GM21737 (cell line): ENCODE measurements at regions not wholly inside any gene's neighbourhood (a gene's known extent, or its start where the extent isn't known, plus 50 kb on each side); places are given as distances from the start of the nearest gene placed in this dataset.
"Not testable (repeated sequence)": the region's sequence is repeated elsewhere in the genome, so short reads cannot be mapped to it uniquely, and the experiment has no call there.

Source experiments
- ATAC-seq: cut with Tn5 transposase; IDR thresholded peaks from one replicate; pipeline ENCODE4 v1.9.1; 2021; ENCODE audit warnings: mild to moderate bottlenecking, moderate library complexity; ENCODE audit not compliant: unreplicated experiment

DNA sequence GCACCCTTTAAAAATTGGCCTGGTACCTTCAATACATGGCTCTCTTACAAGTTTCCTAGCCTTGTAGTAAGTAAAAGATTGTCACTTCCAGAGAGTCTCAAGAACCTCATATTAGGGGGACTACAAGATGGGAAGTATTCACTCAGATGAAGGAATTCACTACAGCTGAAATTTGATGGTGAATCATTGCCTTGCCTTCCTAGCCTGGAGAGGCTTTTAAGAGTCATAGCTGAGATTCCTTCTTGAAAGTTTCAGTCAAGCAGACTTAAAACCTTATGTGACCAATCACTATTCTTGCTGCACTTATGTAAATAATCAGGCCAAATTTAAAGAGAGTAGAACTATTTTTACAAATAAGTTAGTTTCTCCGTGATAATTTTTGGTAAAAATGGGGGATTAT, 451.6 kb downstream of the TRHDE start:
- ATAC-seq = no peak

- no peak for ATAC-seq
Observed at GRCh38 chr12:72729451-72730010, 457.4 kb downstream of the TRHDE start.

DNA sequence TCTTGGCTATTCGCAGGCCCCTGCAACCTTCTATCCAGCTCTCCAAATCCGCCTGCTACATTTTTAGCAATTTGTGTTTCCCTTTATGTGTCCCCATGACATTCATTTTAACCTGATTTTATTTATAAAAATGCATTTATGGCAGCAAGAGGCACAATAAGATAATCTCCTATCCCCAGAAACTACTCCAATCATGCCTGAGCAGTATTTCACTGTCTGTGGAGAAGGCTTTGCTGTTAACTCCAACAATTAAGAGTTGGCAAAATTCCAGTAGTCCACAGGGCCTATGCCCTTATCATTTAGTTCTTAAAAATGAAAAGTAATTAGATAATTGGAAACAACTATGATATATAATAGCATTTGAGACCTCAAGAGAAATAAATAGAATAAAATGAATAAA, 462.4 kb downstream of the TRHDE start:
- ATAC-seq = no peak

GRCh38 chr12:72738811-72739210, 466.6 kb downstream of the TRHDE start:
- ATAC-seq = no peak

- no peak for ATAC-seq
Observed at GRCh38 chr12:72740064-72740463, 467.9 kb downstream of the TRHDE start.

- ATAC-seq = no peak
Observed at GRCh38 chr12:72742568-72742967, 470.4 kb downstream of the TRHDE start.

DNA sequence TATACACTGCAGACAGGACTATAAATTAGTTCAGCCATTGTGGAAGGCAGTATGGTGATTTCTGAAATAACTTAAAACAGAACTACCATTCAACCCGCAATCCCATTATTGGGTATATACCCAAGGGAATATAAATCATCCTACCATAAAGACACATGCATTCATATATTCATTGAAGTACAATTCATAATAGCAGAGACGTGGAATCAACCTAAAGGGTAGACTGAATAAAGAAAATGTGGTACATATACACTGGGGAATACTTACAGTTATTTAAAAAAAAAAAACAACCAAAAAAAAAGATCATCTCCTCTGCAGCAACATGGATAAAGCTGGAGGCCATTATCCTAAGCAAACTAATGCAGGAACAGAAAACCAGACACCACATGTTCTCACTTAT, 473.9 kb downstream of the TRHDE start:
- ATAC-seq = no peak

DNA sequence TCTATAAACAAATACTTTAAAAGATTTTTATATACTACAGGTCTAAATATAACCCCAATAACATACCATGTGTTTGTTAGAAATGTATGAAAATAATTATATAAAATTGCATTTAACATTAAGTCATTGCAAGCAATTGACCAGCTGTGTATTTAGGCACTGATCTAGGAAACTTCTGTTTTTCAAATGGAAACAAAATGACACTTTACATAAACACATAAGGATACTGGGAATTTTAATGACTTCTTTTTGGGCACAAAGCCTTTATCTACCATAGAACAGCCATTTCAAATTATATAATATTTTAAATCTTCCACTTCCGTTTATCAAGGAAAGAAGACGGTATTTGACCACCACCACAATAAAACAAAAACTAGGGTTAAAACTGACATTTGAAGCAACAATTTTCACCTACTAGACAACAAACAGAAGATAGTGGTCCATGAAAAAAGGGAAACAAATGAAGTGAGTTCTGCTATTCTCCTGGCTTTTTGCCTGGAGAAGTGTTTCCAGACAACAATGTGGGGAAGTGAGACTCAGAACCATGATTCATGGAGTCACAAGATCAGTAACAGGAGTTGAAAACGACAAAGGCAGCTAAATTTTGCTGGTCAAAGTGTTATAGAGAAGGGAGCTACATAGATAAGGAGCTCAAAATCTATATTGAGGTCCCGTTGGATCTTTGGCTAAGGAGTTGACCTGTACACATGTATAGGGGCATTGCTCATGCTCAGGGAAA, 475.1 kb downstream of the TRHDE start:
- ATAC-seq = no peak

- no peak for ATAC-seq
Observed at GRCh38 chr12:72748971-72749370, 476.8 kb downstream of the TRHDE start.

DNA sequence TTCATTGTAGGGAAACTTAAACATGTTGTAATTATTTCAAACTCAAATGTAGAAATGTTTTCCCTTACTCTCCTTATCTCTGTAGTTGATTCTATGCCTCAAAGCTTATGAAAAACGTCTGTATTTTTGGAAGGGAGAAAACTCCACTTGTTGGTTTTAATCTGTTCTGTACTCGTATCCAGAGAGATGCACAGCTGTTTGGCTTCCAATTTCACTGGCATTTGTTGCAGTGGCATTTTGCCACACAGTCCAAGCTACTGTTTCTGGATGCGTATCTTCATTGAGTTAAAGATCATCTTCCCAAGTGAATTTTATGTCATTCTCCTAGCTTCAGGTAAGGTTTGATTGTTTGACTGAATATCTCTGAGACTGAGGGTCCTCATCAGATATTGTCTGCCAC, 481.4 kb downstream of the TRHDE start:
- no peak for ATAC-seq

DNA sequence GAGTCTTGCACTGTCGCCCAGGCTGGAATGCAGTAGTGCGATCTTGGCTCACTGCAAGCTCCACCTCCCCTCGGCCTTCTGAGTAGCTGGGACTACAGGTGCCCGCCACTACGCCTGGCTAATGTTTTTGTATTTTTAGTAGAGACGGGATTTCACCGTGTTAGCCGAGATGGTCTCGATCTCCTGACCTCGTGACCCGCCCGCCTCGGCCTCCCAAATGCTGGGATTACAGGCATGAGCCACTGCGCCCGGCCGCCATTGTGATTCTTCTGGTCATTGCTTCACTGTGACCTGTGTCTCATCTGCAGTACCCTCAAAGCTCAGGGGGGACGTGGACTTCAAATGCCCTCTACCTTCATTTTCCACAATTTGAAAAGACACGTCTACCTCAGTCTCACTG, 481.9 kb downstream of the TRHDE start:
- not testable (repeated sequence) for ATAC-seq

- ATAC-seq = no peak
Observed at GRCh38 chr12:72766517-72766916, 494.3 kb downstream of the TRHDE start.

DNA sequence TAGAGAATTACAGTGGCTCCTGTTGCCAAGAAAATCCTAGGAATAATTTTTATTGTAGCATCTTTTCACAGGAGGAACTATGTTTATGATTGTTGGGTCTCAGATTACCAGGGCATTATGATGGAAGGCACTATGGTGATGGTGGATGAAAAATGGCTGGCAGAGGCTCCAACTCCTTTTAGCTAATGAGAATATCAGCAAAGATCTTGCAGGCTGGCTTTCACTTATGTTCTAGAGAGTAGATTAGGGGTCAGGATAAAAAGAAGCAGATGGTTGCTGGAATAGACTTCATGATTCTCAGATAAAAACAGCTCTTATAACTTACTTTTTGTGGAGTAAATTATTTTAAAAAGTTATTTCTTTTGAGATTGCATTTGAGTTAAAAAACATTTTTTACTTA, 501.9 kb downstream of the TRHDE start:
- no peak for ATAC-seq

GRCh38 chr12:72777806-72778205, 505.6 kb downstream of the TRHDE start:
- no peak for ATAC-seq

DNA sequence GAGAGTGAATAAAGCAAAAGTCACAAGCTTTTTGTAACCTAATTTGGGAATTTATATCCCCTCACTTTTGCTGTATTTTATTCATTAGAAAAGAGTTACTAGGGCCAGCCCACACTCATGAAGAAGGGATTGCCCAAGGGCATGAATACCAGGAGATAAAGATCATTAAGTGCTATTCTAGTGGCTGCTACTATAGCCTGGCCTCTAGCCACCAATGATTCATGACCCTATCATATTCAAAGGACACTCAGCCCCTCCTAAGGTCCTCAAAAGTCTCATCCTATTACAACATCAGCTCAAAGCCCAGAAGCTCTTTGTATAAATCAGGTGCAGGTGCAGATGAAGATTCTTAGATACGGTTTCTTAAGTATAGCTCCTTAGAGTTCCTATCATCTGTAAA, 518.1 kb downstream of the TRHDE start:
- no peak for ATAC-seq

DNA sequence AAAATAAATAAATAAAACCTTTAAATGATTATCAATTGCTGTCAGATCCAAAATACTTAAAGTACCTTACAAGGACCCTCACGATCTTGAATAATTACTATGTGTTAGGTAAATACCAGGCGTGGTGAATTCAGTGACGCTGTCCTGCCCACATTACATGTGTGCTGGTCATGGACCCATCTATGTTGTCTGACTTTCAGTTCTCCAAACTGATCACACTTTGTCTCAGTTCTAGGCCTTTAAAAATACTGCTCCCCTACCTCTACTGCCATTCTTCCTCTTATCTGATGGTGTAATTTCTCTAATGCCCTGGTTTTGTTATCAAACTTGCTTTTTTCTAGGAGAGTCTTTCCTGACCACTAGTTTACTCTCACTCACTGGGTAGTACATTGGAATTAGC, 520.7 kb downstream of the TRHDE start:
- no peak for ATAC-seq

DNA sequence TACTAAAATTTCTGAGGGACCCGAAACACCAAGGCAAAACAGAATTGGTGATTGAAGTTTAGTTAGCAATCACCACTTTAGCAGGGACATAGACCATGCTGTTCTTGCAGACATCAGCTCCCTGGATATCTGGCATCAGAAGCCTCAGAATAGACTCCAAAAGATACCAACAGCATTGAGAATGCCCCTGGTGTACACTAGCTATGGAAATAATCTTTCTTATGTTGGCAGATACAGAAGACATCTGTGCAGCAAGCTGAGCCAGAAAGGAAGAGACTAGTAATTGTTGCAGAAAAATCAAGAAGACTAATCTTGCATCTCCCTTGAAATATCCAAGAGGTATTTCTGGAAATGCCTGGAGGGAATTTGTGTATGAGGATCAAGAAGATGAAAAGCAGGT, 521.6 kb downstream of the TRHDE start:
- no peak for ATAC-seq

- ATAC-seq = no peak
Observed at GRCh38 chr12:72815421-72815820, 543.3 kb downstream of the TRHDE start.

DNA sequence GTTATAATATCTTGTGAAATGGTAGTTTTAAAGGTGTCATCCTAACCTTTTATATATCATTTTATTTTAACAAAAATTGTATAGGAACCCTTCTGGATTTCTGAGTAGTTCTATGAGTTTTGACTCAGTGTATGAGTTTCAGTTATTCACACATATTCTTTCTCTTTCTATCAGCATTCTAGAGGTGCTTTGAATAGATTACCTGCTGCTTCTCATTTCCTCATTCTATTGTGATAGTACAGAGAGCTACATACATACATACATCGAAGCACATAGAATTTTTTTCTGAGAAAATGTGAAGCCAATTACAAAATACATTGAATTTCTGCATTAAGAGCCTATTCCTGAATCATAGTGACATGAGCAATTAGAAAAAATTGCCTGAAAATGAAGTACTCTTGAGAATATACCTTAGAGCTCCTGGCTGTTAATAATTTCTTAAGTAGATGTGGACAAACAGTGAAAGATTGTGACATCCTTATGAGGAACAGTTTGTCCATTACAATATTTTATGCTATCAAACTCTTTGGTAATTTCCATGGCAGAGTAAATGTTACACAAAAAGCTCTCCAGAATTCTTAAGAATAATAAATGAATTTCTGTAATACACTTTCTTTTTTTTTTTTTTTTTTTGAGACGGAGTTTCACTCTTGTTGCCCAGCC, 556.6 kb downstream of the TRHDE start:
- no peak for ATAC-seq

GRCh38 chr12:72829838-72830237, 557.7 kb downstream of the TRHDE start:
- ATAC-seq = no peak

DNA sequence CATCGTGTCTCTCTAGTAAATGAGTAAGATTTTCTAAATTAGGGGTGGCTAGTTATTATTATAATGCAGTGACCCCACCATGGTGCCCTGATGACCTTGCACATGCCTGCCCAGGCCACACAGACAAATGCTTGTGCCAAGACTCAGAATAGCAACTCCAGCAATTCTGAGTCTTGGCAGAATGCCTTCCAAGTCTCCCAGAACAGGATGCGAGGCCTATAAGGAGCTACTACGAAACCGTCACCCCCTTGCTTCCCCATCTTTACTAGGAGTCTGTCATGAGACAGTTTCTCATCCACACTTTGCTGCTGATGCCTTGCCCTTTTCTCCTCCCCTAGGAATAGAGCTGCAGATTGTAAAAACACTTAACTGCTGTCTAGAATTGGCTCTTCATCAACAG, 559.9 kb downstream of the TRHDE start:
- no peak for ATAC-seq

DNA sequence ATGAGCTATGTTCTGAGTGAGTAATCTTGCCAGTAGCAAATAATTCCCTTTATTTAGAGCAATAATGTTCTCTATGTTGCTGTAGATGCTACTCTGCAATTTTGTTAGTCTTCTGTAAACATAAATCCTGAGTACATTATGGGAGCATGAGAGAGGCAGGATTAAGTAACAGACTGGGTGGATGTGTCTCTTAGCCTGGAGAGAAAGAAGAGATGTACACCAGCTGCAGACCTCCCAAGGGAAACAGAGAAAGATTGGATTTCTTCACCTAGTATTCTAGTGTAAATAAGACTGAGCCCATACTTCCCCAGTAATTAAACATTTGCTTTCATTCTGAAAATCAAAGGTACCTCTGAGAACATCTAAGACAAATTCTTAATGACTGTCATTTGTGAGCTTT, 564.0 kb downstream of the TRHDE start:
- ATAC-seq = no peak
